ENCODE measurements at regions not wholly inside any gene's neighbourhood (a gene's known extent, or its start where the extent isn't known, plus 50 kb on each side); places are given as distances from the start of the nearest gene placed in this dataset.

- no peaks in the 10 kb centered on the region for H3K36me3 ChIP-seq
- no peak overlapping the region for H3K27ac ChIP-seq
- no peak overlapping the region for H3K4me3 ChIP-seq
- no peak for TF ChIP-seq POLR2A (IDR thresholded peaks at IDR 0.05)
- TF ChIP-seq, protein P1, sequence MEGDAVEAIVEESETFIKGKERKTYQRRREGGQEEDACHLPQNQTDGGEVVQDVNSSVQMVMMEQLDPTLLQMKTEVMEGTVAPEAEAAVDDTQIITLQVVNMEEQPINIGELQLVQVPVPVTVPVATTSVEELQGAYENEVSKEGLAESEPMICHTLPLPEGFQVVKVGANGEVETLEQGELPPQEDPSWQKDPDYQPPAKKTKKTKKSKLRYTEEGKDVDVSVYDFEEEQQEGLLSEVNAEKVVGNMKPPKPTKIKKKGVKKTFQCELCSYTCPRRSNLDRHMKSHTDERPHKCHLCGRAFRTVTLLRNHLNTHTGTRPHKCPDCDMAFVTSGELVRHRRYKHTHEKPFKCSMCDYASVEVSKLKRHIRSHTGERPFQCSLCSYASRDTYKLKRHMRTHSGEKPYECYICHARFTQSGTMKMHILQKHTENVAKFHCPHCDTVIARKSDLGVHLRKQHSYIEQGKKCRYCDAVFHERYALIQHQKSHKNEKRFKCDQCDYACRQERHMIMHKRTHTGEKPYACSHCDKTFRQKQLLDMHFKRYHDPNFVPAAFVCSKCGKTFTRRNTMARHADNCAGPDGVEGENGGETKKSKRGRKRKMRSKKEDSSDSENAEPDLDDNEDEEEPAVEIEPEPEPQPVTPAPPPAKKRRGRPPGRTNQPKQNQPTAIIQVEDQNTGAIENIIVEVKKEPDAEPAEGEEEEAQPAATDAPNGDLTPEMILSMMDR (IDR thresholded peaks at IDR 0.05), result no peak
- H3K27me3 ChIP-seq, result no peaks in the 10 kb centered on the region
- no peak for DNase-seq
- intact Hi-C loops (cut with DNase I), result loop anchor here in 1 of 10 donors (10.0 kb wide), 1 partner anchor 909 kb away; no protein-coding TSS in a partner anchor
- H3K9me3 ChIP-seq, result no peaks in the 10 kb centered on the region
- H3K4me1 ChIP-seq, result peaks cover 0 to 8% (median 0%) of the 10 kb centered on the region in 12 donors
- no peak for ATAC-seq
- 43 to 59% (median 52%) methylated on average over 5 of the region's 5 CpGs for WGBS, 4 donors
Measured at GRCh38 chr3:102733791-102734563, 299.2 kb downstream of the ZPLD1 start.

GRCh38 chr3:102735311-102735710 lies 300.5 kb downstream of the ZPLD1 start:
- Histone ChIP-seq H3K27ac (no peak overlapping the region), H3K9me3 (no peaks in the 10 kb centered on the region), H3K4me3 (no peak overlapping the region), H3K27me3 (no peaks in the 10 kb centered on the region), H3K4me1 (peaks cover 0 to 8% (median 0%) of the 10 kb centered on the region in 12 donors), H3K36me3 (no peaks in the 10 kb centered on the region)
- intact Hi-C loops (cut with DNase I), result loop anchor here in 2 of 10 donors (5.0 to 10.0 kb wide), 3 partner anchors 33 to 911 kb away; no protein-coding TSS in a partner anchor
- 80 to 91% (median 87%) methylated on average over 1 of the region's 1 CpG for WGBS, 4 donors
- DNase-seq, result no peak
- ATAC-seq, result no peak
- no peak for TF ChIP-seq POLR2A (IDR thresholded peaks at IDR 0.05)
- TF ChIP-seq, protein P1 (IDR thresholded peaks at IDR 0.05), result no peak

- TF ChIP-seq, protein P1 (IDR thresholded peaks at IDR 0.05), result no peak
- TF ChIP-seq POLR2A (IDR thresholded peaks at IDR 0.05), result no peak
- whole genome bisulfite sequencing, 4 donors, result 46 to 55% (median 55%) methylated on average over 4 to 8 of the region's 8 CpGs
- peak; percentile 87 to 93 (median 92) for ATAC-seq
- intact Hi-C loops (cut with DNase I), result loop anchor here in 2 of 10 donors (5.0 to 10.0 kb wide), 3 partner anchors 34 to 912 kb away; no protein-coding TSS in a partner anchor
- Histone ChIP-seq H3K27me3 (no peaks in the 10 kb centered on the region), H3K36me3 (no peaks in the 10 kb centered on the region), H3K27ac (peak overlapping the region in 2 of 12 donors; percentile 57 to 63), H3K4me3 (no peak overlapping the region), H3K9me3 (no peaks in the 10 kb centered on the region), H3K4me1 (peaks cover 0 to 8% (median 0%) of the 10 kb centered on the region in 12 donors)
- DNase-seq, result peak; percentile 40 to 75 (median 62)
Measured at GRCh38 chr3:102736288-102736974, 301.6 kb downstream of the ZPLD1 start.

DNA sequence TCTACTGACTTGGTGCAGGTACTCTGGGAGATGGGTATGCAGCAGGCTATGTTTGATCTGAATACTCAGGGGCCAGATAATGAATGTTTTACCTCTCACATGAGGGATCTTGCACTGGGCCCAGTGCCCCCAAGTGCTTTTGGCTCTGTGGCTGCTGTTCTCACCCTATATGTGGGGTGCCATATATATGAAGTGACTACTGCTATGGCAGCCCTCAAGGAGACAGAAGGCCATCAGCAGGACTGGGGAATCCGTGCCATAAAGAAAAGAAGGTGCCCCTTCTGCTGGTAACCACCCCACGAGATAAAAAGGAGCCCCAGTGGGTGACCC lies 302.1 kb downstream of the ZPLD1 start:
- ATAC-seq (peak in 3 of 4 donors; percentile 59 to 80 (median 74)), DNase-seq (peak in 1 of 5 donors; percentile 61)
- intact Hi-C loops (cut with DNase I), result loop anchor here in 2 of 10 donors (5.0 to 10.0 kb wide), 3 partner anchors 35 to 912 kb away; no protein-coding TSS in a partner anchor
- H3K36me3 ChIP-seq, result no peaks in the 10 kb centered on the region
- H3K27ac ChIP-seq, result peak overlapping the region in 1 of 12 donors; percentile 63
- 33 to 40% (median 35%) methylated on average over 2 of the region's 2 CpGs for WGBS, 4 donors
- H3K4me1 ChIP-seq, result peaks cover 0 to 8% (median 0%) of the 10 kb centered on the region in 12 donors
- no peaks in the 10 kb centered on the region for H3K27me3 ChIP-seq
- H3K9me3 ChIP-seq, result no peaks in the 10 kb centered on the region
- TF ChIP-seq, protein P1 (IDR thresholded peaks at IDR 0.05), result no peak
- TF ChIP-seq POLR2A (IDR thresholded peaks at IDR 0.05), result no peak
- no peak overlapping the region for H3K4me3 ChIP-seq
